Prostate gland (tissue), 2 donors: ENCODE measurements at regions not wholly inside any gene's neighbourhood (a gene's known extent, or its start where the extent isn't known, plus 50 kb on each side); places are given as distances from the start of the nearest gene placed in this dataset.
"Not testable (repeated sequence)": the region's sequence is repeated elsewhere in the genome, so short reads cannot be mapped to it uniquely, and the experiment has no call there.

ENCODE experiments used
- DNase-seq: peaks from one replicate; pipeline ENCODE4 v3.0.0-alpha.2; 2019; ENCODE audit warnings: low spot score
- H3K27ac ChIP-seq, 2 donors: fragments of 200-600 bp; sonication (generic); 2 replicates each; pipeline ENCODE4 v1.5.1; 2017 to 2019
- H3K27me3 ChIP-seq: fragments of 200-600 bp; sonication (generic); replicated peaks from 2 replicates; pipeline ENCODE4 v1.5.1; 2019; ENCODE audit not compliant: insufficient read depth
- H3K36me3 ChIP-seq, 2 donors: fragments of 200-600 bp; sonication (generic); 1 replicate in 1 of 2; 2 replicates in 1 of 2; pipeline versions ENCODE4 v1.5.1 to v1.8.1; 2017 to 2019
- H3K4me1 ChIP-seq: fragments of 200-600 bp; sonication (generic); replicated peaks from 2 replicates; pipeline ENCODE4 v1.5.1; 2019
- H3K4me3 ChIP-seq, 2 donors: fragments of 200-600 bp; sonication (generic); 2 replicates each; pipeline ENCODE4 v1.5.1; 2017 to 2019
- H3K9me3 ChIP-seq: fragments of 200-600 bp; sonication (generic); 2 replicates; pipeline ENCODE4 v1.5.1; 2017
- POLR2A ChIP-seq: fragments of 450-650 bp; IDR thresholded peaks from one replicate; pipeline ENCODE4 v1.6.1; 2016; ENCODE audit warnings: antibody characterized with exemption, mild to moderate bottlenecking
- POLR2AphosphoS5 ChIP-seq: sonication (generic); formaldehyde crosslinking; IDR thresholded peaks from one replicate; pipeline ENCODE4 v1.6.1; 2017; ENCODE audit warnings: antibody characterized with exemption
- WGBS: methylation state at CpG from one replicate; pipeline ENCODE4 v1.1.5; 2018; 5-methylcytosine and 5-hydroxymethylcytosine counted together
- intact Hi-C: fragments of 100-400 bp; cut with DNase I; formaldehyde crosslinking; loops from one replicate; pipeline ENCODE4 v1.14.2; 2022
- TF ChIP-seq, protein P1 (sequence below), 4 experiments: fragments of 200-600 bp in 2 of 4; fragments of 450-650 bp in 2 of 4; sonication (generic) in 2 of 4; IDR thresholded peaks; 1 replicate in 3 of 4; 2 replicates in 1 of 4; pipeline ENCODE4 v1.5.1; 2016 to 2019; ENCODE audit warnings: antibody characterized with exemption in 4 of 4, mild to moderate bottlenecking in 2 of 4, moderate library complexity in 2 of 4

DNA sequence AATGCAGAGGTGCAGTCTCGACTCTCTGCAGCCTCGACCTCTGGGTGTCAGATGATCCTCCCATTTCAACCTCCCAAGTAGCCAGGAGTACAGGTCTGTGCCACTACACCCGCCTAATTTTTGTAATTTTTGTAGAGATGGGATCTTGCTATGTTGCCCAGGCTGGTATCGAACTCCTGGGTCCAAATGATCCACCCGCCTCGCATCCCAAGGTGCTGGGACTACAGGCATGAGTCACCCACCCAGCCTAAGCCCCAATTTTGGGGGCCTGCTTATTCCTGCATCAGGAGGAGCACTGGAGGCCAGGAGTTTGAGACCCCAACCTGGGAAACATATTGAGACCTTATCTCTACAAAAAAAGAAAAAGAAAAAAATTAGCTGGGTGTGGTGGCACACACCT, 80.1 kb upstream of the ADGRE5 start:
- no peaks in the 10 kb centered on the region for H3K27me3 ChIP-seq
- TF ChIP-seq, protein P1, sequence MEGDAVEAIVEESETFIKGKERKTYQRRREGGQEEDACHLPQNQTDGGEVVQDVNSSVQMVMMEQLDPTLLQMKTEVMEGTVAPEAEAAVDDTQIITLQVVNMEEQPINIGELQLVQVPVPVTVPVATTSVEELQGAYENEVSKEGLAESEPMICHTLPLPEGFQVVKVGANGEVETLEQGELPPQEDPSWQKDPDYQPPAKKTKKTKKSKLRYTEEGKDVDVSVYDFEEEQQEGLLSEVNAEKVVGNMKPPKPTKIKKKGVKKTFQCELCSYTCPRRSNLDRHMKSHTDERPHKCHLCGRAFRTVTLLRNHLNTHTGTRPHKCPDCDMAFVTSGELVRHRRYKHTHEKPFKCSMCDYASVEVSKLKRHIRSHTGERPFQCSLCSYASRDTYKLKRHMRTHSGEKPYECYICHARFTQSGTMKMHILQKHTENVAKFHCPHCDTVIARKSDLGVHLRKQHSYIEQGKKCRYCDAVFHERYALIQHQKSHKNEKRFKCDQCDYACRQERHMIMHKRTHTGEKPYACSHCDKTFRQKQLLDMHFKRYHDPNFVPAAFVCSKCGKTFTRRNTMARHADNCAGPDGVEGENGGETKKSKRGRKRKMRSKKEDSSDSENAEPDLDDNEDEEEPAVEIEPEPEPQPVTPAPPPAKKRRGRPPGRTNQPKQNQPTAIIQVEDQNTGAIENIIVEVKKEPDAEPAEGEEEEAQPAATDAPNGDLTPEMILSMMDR (IDR thresholded peaks at IDR 0.05), result no peak
- TF ChIP-seq POLR2A (no peak), POLR2AphosphoS5 (no peak)
- no peaks in the 10 kb centered on the region for H3K36me3 ChIP-seq
- no peaks in the 10 kb centered on the region for H3K9me3 ChIP-seq
- intact Hi-C loops, result no loop called here
- no peak overlapping the region for H3K27ac ChIP-seq
- H3K4me1 ChIP-seq, result no peaks in the 10 kb centered on the region
- DNase-seq, result no peak
- 97% methylated on average over 6 of the region's 6 CpGs for WGBS
- H3K4me3 ChIP-seq, result no peak overlapping the region

DNA sequence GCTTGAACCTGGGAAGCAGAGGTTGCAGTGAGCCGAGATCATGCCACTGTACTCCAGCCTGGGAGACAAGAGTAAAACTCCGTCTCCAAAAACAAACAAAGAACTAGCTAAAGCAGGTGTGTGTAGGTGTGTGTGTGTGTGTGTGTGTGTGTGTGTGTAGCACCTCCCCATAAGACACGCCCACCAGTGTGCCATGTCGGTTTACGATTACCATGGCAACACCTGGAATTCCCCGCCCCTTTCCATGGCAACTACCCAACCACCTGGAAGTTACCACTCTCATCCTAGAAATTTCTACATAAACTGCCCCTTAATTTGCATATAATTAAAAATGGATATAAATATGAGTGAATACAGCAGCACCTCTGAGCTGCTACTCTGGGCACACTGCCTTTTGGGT, 80.9 kb upstream of the ADGRE5 start:
- H3K27ac ChIP-seq, result no peak overlapping the region
- TF ChIP-seq POLR2A, result no peak
- TF ChIP-seq, protein P1 (IDR thresholded peaks at IDR 0.05), result no peak
- no peak for TF ChIP-seq POLR2AphosphoS5
- H3K4me1 ChIP-seq, result no peaks in the 10 kb centered on the region
- intact Hi-C loops, result no loop called here
- no peaks in the 10 kb centered on the region for H3K27me3 ChIP-seq
- WGBS, result 75% methylated on average over 6 of the region's 6 CpGs
- H3K4me3 ChIP-seq, result no peak overlapping the region
- H3K9me3 ChIP-seq, result no peaks in the 10 kb centered on the region
- DNase-seq, result no peak
- no peaks in the 10 kb centered on the region for H3K36me3 ChIP-seq

DNA sequence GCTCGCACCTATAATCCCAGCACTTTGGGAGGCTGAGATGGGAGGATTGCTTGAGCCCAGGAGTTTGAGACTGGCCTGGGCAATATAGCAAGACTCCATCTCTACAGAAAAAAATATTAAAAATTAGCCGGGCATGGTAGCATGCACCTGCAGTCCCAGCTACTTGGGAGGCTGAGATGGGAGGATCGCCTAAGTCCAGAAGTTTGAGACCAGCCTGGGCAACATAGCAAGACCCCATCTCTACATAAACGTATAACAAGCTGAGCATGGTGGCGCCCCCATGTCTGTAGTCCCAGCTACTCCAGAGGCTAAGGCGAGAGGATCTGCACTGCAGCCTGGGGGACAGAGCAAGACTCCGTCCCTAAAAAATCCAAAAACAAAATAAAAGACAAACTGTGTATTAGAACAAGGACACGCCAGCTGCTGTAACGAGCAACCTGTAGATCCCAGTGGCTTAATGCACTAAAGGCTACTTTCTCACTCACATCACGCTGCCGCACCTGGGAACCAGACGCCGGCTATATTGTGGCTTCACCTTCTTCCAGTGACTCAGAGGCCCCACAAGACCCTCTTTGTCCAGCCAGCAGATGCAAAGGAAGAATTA, 81.9 kb upstream of the ADGRE5 start:
- H3K9me3 ChIP-seq, H3K27ac ChIP-seq, H3K27me3 ChIP-seq, DNase-seq, H3K36me3 ChIP-seq, intact Hi-C loops, H3K4me3 ChIP-seq, H3K4me1 ChIP-seq: not testable (repeated sequence)
- 94% methylated on average over 13 of the region's 13 CpGs for WGBS

DNA sequence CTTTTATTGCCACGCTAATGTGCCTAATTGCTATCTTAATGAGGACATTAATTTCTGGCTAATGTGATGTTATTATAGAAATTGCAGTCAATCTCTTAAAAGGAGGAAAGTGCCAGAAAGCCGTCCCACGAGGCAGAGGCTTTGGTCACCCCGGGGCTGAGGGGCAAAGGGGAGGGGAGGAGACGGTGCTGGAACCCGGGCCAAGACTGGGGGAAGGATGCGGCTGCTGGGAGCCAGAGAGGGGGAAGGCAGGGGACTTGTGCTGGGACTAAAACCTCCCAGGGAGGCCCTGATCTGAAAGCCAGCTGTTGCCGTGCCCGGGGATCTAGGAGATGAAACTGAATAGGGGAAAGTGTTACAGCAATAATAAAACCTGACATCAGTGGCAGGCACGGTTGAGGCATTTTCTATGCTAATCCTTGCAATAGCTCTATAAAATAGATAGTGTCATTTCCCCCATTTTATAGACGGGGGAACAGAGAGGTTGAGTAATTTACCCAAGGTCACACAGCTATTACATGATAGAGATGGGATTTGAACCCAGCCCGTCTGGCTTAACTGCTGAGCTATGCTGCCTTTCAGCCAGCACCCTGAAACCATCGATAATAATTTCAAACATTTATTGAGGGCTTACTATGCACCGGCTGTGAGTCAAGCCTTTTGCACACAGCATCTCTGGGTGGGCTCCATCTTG, 83.2 kb upstream of the ADGRE5 start:
- intact Hi-C loops, DNase-seq: not testable (repeated sequence)
- 29% methylated on average over 14 of the region's 14 CpGs for WGBS

DNA sequence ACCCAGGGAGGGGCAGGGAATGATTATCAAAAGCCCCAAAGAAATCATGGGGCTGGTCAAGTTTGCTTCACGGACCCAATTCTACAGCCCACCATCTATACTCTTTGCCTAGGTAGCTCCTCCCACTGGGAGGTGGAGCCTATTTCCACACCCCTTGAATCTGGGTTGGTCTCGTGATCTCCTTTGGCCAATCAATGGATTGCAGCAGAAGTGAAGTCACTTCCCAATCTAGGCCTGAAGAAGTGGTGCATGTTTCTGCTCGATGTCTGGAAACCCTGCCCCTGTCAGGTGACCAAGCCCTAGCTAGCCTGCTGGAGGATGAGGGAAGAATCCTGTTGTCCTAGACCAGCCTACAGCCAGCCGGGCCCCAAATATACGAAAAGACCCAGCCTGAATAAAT, 86.3 kb upstream of the ADGRE5 start:
- H3K27me3 ChIP-seq, H3K9me3 ChIP-seq, H3K4me3 ChIP-seq, H3K4me1 ChIP-seq, H3K36me3 ChIP-seq, DNase-seq, H3K27ac ChIP-seq, intact Hi-C loops: not testable (repeated sequence)
- WGBS, result 76% methylated on average over 5 of the region's 5 CpGs

More for the DNA sequence above, 83.2 kb upstream of the ADGRE5 start:
- H3K27ac ChIP-seq, H3K4me1 ChIP-seq, H3K36me3 ChIP-seq, H3K27me3 ChIP-seq, H3K9me3 ChIP-seq, H3K4me3 ChIP-seq: not testable (repeated sequence)

DNA sequence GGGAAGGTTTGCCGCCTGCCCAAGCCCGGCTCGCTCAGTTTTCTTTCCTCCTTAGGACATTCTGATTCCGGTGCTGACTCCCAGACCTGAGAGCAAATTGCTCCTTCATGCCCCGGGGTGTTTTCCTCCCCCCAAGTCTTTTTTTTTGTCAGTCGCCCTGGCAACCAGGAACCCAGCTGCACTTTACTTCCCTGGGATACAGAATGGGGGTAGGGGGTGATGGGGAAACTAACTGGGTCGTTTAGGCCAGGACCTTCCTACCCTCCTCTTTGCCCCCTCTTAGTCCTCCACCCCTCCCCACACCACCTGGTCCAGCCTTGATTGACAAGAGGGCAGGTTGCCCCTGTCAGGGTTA, 87.5 kb upstream of the ADGRE5 start:
- DNase-seq, H3K36me3 ChIP-seq, H3K4me3 ChIP-seq, H3K9me3 ChIP-seq, H3K27me3 ChIP-seq, intact Hi-C loops, H3K4me1 ChIP-seq, H3K27ac ChIP-seq: not testable (repeated sequence)
- 22% methylated on average over 7 of the region's 7 CpGs for WGBS

DNA sequence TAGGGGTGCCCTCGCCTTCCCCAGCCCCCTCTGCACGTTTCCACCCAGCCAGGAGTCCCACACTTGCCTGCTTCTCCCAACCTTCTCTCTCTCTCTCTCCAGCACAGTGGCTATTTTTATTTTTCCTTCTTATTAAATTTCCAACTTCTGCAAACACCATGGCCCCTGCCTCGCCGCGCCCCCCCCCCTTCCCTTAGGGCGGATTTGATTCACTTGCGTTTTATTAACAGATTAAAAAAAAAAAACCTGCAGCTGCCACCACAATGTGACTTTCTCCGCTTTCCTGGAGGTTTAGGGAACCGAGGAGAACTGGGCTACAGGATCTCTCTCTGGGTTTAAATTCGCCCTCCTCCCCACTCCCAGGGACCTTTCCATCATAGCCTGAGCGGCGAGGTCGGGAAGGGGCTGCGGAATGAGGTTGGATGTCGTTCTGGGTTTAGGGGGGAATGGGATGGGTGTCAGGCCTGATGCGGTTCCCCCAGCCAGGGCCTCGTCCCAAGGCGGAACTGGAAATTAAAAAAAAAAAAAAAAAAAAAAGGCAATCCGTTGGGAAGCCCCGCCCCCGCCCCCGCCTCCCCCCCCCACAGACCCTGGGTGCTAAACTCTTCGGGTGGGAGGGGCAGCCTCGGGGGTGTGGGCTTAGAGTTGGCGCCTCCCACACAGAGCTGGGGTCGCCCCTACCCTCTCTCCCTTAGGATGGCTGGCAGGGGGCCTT, 87.3 kb upstream of the ADGRL1 start:
- DNase-seq, H3K9me3 ChIP-seq, H3K36me3 ChIP-seq, H3K4me1 ChIP-seq, intact Hi-C loops, H3K27me3 ChIP-seq, H3K27ac ChIP-seq: not testable (repeated sequence)
- H3K4me3 ChIP-seq, result peak overlapping the region in 1 of 2 donors; percentile 10
- WGBS, result 4% methylated on average over 26 of the region's 26 CpGs

DNA sequence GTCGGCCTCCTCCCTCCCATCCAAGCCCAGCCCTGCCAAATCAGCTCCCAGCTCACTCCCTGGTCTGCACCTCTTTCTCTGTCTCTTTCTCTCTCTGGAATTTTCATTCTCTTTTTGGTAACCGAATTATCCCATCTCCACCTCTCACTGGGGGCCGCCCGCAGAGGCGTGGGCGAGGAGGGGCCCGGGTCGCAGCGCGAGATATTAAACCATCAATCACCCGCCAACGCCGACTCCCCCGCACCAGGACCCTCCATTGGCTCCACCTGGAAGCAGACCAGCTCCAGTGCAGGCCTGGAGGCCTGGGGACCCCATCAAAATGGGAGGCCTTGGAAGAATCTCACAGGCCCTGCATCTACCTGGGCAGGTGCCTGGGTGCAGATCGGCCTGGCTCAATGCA, 83.8 kb upstream of the ADGRL1 start:
- intact Hi-C loops, H3K9me3 ChIP-seq, H3K4me3 ChIP-seq, H3K4me1 ChIP-seq, H3K27me3 ChIP-seq, H3K27ac ChIP-seq, DNase-seq, H3K36me3 ChIP-seq: not testable (repeated sequence)
- WGBS, result 82% methylated on average over 15 of the region's 15 CpGs

DNA sequence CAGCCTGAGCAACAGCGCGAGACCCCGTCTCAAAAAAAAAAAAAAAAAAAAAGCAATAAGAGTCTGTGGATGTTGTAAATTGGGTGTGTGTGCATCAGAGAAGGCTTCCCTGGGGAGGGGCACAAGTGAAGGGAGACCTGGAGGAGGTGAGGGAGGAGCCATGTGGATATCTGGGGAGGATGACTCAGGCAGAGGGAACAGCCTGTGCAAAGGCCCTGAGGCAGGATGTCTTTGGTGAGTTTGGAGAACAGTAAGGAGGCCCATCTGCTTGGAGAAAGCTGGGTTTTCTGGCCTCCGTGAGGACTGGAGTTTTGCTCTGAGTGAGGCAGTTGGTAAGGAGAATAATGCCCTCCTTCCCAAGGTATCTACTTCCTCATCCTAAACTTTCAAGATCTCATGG, 81.9 kb upstream of the ADGRL1 start:
- H3K27ac ChIP-seq, H3K36me3 ChIP-seq, H3K4me3 ChIP-seq, DNase-seq, H3K9me3 ChIP-seq, intact Hi-C loops, H3K4me1 ChIP-seq, H3K27me3 ChIP-seq: not testable (repeated sequence)
- 84% methylated on average over 4 of the region's 4 CpGs for whole genome bisulfite sequencing

DNA sequence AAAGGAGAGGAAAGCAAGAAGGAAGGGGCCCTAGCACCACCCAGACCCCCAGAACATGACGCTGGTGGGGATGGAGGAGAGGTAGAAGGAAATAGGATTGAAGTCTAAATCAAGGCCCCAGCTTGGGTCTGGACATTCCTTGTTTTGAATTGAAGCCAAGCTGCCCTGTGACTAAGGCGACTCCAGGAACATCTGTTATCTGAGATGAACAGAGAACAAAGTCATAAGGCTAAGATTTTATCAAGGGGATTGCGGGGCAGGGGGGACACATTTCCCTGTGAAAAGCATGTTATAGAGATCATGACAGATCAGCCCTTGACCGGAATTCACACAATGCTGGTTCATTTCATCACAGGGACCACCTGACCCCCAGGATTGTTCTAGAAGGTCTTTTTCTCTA, 80.6 kb upstream of the ADGRL1 start:
- WGBS, result 62% methylated on average over 4 of the region's 4 CpGs
- H3K27ac ChIP-seq, DNase-seq, H3K36me3 ChIP-seq, H3K27me3 ChIP-seq, H3K4me3 ChIP-seq, intact Hi-C loops, H3K9me3 ChIP-seq, H3K4me1 ChIP-seq: not testable (repeated sequence)
